Renal cortical epithelial cell (primary cell): ENCODE measurements at regions not wholly inside any gene's neighbourhood (a gene's known extent, or its start where the extent isn't known, plus 50 kb on each side); places are given as distances from the start of the nearest gene placed in this dataset.
A peak's percentile ranks its signal among the peaks of the same experiment; 100 is the strongest.

Source experiments
- DNase-seq: peaks from one replicate; pipeline ENCODE4 v3.0.0-alpha.2; 2011; ENCODE audit warnings: low read depth

- DNase-seq, result no peak
Measured at GRCh38 chr2:7719876-7720275, 802.7 kb downstream of the RNF144A start.

- DNase-seq, result no peak
Measured at GRCh38 chr2:7721413-7721995, 804.3 kb downstream of the RNF144A start.

GRCh38 chr2:7722212-7722910 is 805.1 kb downstream of the RNF144A start:
- no peak for DNase-seq

GRCh38 chr2:7724336-7724735 is 807.1 kb downstream of the RNF144A start:
- no peak for DNase-seq

- peak; percentile 42 for DNase-seq
Measured at GRCh38 chr2:7725171-7725849, 808.1 kb downstream of the RNF144A start.

GRCh38 chr2:7725850-7726242 is 808.6 kb downstream of the RNF144A start:
- DNase-seq, result peak; percentile 54

- no peak for DNase-seq
Measured at GRCh38 chr2:7726989-7727388, 809.8 kb downstream of the RNF144A start.

- no peak for DNase-seq
Measured at GRCh38 chr2:7728388-7728787, 811.2 kb downstream of the RNF144A start.

- no peak for DNase-seq
Measured at GRCh38 chr2:7730449-7730848, 813.2 kb downstream of the RNF144A start.

GRCh38 chr2:7730990-7731389 is 813.8 kb downstream of the RNF144A start:
- no peak for DNase-seq

GRCh38 chr2:7732497-7732896 is 815.3 kb downstream of the RNF144A start:
- DNase-seq, result no peak

GRCh38 chr2:7736646-7737305 is 819.6 kb downstream of the RNF144A start:
- peak; percentile 63 for DNase-seq

GRCh38 chr2:7738596-7738995 is 821.4 kb downstream of the RNF144A start:
- peak; percentile 24 for DNase-seq

- DNase-seq, result no peak
Measured at GRCh38 chr2:7740114-7740513, 822.9 kb downstream of the RNF144A start.

- no peak for DNase-seq
Measured at GRCh38 chr2:7742301-7742700, 825.1 kb downstream of the RNF144A start.

GRCh38 chr2:7744827-7745226 is 827.6 kb downstream of the RNF144A start:
- DNase-seq, result no peak

GRCh38 chr2:7745369-7745768 is 828.2 kb downstream of the RNF144A start:
- no peak for DNase-seq

- DNase-seq, result no peak
Measured at GRCh38 chr2:7748717-7749415, 831.7 kb downstream of the RNF144A start.

- no peak for DNase-seq
Measured at GRCh38 chr2:7749895-7750559, 832.8 kb downstream of the RNF144A start.

- DNase-seq, result no peak
Measured at GRCh38 chr2:7752291-7752690, 835.1 kb downstream of the RNF144A start.

GRCh38 chr2:7753777-7754176 is 836.6 kb downstream of the RNF144A start:
- no peak for DNase-seq

- DNase-seq, result no peak
Measured at GRCh38 chr2:7755879-7756278, 838.7 kb downstream of the RNF144A start.
